ENCODE measurements at regions not wholly inside any gene's neighbourhood (a gene's known extent, or its start where the extent isn't known, plus 50 kb on each side); places are given as distances from the start of the nearest gene placed in this dataset.

DNA sequence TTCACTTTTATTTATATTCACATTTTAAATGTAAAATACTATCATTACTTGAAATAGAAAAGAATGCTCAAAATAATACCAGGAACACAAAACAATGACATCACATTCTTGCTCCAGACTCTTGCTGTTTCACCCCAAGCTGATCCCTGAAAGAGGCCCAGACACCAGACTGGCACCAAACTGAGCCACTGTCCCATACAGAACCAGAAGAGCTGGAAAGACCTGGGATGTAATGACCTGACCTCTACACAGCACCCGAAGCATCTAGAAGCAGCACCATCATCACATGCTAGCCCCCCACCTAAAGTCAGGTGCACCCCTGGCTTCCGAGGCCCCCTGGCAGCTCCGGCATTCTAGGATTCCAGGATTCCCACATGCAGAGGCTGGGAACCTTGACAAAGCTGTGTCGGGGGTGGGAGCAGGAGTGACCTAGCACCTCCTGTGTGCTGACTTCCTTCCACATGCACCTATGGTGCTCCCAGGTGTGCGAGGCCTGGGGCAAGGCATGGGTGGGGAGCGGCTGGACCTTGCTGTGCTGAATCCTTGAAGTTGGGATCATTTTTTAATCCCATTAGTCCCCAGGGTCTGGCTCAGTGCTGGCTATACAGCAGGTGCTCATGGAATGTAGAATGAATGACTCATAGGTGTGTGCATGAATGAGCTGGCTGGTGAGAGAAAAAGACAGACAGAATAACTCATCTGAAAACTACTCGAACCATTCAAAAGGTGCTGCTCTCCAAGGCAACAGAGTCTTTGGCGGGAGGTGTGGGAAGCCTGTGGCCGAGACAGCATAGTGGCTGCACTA lies 144.7 kb upstream of the IQSEC1 start:
- TF ChIP-seq, protein P1, sequence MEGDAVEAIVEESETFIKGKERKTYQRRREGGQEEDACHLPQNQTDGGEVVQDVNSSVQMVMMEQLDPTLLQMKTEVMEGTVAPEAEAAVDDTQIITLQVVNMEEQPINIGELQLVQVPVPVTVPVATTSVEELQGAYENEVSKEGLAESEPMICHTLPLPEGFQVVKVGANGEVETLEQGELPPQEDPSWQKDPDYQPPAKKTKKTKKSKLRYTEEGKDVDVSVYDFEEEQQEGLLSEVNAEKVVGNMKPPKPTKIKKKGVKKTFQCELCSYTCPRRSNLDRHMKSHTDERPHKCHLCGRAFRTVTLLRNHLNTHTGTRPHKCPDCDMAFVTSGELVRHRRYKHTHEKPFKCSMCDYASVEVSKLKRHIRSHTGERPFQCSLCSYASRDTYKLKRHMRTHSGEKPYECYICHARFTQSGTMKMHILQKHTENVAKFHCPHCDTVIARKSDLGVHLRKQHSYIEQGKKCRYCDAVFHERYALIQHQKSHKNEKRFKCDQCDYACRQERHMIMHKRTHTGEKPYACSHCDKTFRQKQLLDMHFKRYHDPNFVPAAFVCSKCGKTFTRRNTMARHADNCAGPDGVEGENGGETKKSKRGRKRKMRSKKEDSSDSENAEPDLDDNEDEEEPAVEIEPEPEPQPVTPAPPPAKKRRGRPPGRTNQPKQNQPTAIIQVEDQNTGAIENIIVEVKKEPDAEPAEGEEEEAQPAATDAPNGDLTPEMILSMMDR (IDR thresholded peaks at IDR 0.05; ENCODE audit: low read depth, low read length), result no peak
- TF ChIP-seq POLR2A (IDR thresholded peaks at IDR 0.05; ENCODE audit: extremely low read depth, insufficient read length) (no peak), MYC (IDR thresholded peaks at IDR 0.05; ENCODE audit: low read depth, low read length) (no peak)
- TF ChIP-seq, protein P2, sequence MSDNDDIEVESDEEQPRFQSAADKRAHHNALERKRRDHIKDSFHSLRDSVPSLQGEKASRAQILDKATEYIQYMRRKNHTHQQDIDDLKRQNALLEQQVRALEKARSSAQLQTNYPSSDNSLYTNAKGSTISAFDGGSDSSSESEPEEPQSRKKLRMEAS (IDR thresholded peaks at IDR 0.05; ENCODE audit: low read depth, low read length), result no peak

Data from NB4 (cell line).